DMS53 (cell line): ENCODE measurements at regions not wholly inside any gene's neighbourhood (a gene's known extent, or its start where the extent isn't known, plus 50 kb on each side); places are given as distances from the start of the nearest gene placed in this dataset.
"Not testable (repeated sequence)": the region's sequence is repeated elsewhere in the genome, so short reads cannot be mapped to it uniquely, and the experiment has no call there.

Experiments used
- DNase-seq: peaks from one replicate; lab custom pipeline; 2025; lab: John Stamatoyannopoulos, UW

- DNase-seq = no peak
Measured at GRCh38 chr16:26983426-26983825, 83.3 kb upstream of the C16orf82 start.

- no peak for DNase-seq
Measured at GRCh38 chr16:26985100-26986065, 81.3 kb upstream of the C16orf82 start.

GRCh38 chr16:26987597-26988010, 79.1 kb upstream of the C16orf82 start:
- no peak for DNase-seq

- DNase-seq = no peak
Measured at GRCh38 chr16:26988186-26988585, 78.5 kb upstream of the C16orf82 start.

- DNase-seq = not testable (repeated sequence)
Measured at GRCh38 chr16:26990384-26991120, 76.2 kb upstream of the C16orf82 start.

GRCh38 chr16:26992666-26993349, 73.9 kb upstream of the C16orf82 start:
- no peak for DNase-seq

- DNase-seq = no peak
Measured at GRCh38 chr16:26993511-26993910, 73.2 kb upstream of the C16orf82 start.

GRCh38 chr16:26993963-26994362, 72.8 kb upstream of the C16orf82 start:
- no peak for DNase-seq

GRCh38 chr16:26995522-26995921, 71.2 kb upstream of the C16orf82 start:
- DNase-seq = no peak

- DNase-seq = no peak
Measured at GRCh38 chr16:27005386-27005785, 61.3 kb upstream of the C16orf82 start.
